A673 (cell line): ENCODE measurements at regions not wholly inside any gene's neighbourhood (a gene's known extent, or its start where the extent isn't known, plus 50 kb on each side); places are given as distances from the start of the nearest gene placed in this dataset.

Experiments
- BruUV-seq: library from RNA; stranded (reverse); fragments of 400-500 nt; replicated peaks from 2 replicates; lab custom pipeline; 2021; lab: Mats Ljungman, UMichigan
- CTCF ChIA-PET: fragments of 300-600 bp; sonication (Branson Sonifier 250); formaldehyde crosslinking; loops from one replicate; lab custom pipeline; 2022; ENCODE audit warnings: antibody characterized with exemption; lab: Charles Lee
- POLR2A ChIA-PET: fragments of 300-600 bp; sonication (Branson Sonifier 250); formaldehyde crosslinking; loops from one replicate; lab custom pipeline; 2022; ENCODE audit warnings: antibody characterized with exemption; ENCODE audit not compliant: low non-redundant PET; lab: Charles Lee
- DNase-seq: peaks from one replicate; pipeline ENCODE4 v3.0.0-alpha.2; 2015; ENCODE audit warnings: low spot score
- H3K27ac ChIP-seq: fragments of 200-600 bp; sonication (generic); 2 replicates; pipeline ENCODE4 v1.5.1; 2016; ENCODE audit warnings: mixed run types, low read depth, mild to moderate bottlenecking, mixed read lengths, antibody characterized with exemption, low read length; ENCODE audit not compliant: poor library complexity, severe bottlenecking
- H3K27me3 ChIP-seq: fragments of 200-600 bp; sonication (generic); replicated peaks from 2 replicates; pipeline ENCODE4 v1.6.1; 2017; ENCODE audit warnings: mixed run types, low read depth, mild to moderate bottlenecking, mixed read lengths, antibody characterized with exemption, low read length; ENCODE audit not compliant: insufficient read depth, poor library complexity
- H3K36me3 ChIP-seq: fragments of 200-600 bp; sonication (generic); 2 replicates; pipeline ENCODE4 v1.6.1; 2016; ENCODE audit warnings: mixed run types, mild to moderate bottlenecking, mixed read lengths, antibody characterized with exemption, low read length; ENCODE audit not compliant: insufficient read depth, poor library complexity, severe bottlenecking
- H3K4me1 ChIP-seq: fragments of 200-600 bp; sonication (generic); 2 replicates; pipeline ENCODE4 v1.6.1; 2017; ENCODE audit warnings: mixed run types, mild to moderate bottlenecking, mixed read lengths, antibody characterized with exemption, low read length; ENCODE audit not compliant: insufficient read depth, poor library complexity, severe bottlenecking
- H3K4me3 ChIP-seq: fragments of 200-600 bp; sonication (generic); 2 replicates; pipeline ENCODE4 v1.5.1; 2016; ENCODE audit warnings: low read depth, mixed run types, mild to moderate bottlenecking, mixed read lengths, low read length; ENCODE audit not compliant: poor library complexity, severe bottlenecking
- H3K9me3 ChIP-seq: fragments of 200-600 bp; sonication (generic); 2 replicates; pipeline ENCODE4 v1.6.1; 2016; ENCODE audit warnings: mixed run types, low read depth, mild to moderate bottlenecking, mixed read lengths, antibody characterized with exemption, low read length; ENCODE audit not compliant: poor library complexity, severe bottlenecking
- CTCF ChIP-seq: fragments of 300-800, 200-600 bp; sonication (generic); conservative IDR thresholded peaks from 2 replicates; pipeline ENCODE4 v1.5.1; 2017; ENCODE audit warnings: low read depth, mild to moderate bottlenecking, antibody characterized with exemption, low read length, moderate library complexity, mixed read lengths
- EZH2 ChIP-seq: fragments of 200-600 bp; sonication (generic); IDR thresholded peaks from 2 replicates; pipeline ENCODE4 v1.6.1; 2017; ENCODE audit warnings: borderline replicate concordance, low read depth, mild to moderate bottlenecking, mixed read lengths, antibody characterized with exemption, low read length; ENCODE audit not compliant: poor library complexity, severe bottlenecking
- intact Hi-C: fragments of 100-400 bp; cut with micrococcal nuclease; formaldehyde crosslinking; loops from one replicate; pipeline ENCODE4 v1.10.0; 2022; ENCODE audit not compliant: unreplicated experiment

DNA sequence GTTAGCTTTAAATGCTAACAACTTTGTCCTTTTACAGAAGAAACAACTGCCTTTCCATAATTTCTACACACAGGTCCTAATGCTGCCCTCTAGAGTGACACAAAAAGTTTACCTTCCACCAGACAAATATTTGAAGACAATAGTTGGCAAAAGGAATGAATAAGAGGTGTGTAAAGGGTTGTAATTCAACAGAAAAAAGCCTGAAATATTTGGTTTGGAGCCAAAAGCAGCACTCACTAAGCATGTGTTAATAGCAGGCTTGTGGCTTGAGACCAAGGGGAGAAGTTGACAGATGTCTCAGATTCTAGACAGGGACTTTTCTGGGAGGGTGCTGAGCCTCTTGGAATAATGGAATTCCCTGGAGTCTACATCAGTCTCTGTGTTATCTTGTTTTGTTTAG is 156.2 kb upstream of the GALNT17 start:
- Histone ChIP-seq H3K4me3 (no peak overlapping the region), H3K4me1 (no peaks in the 10 kb centered on the region), H3K27ac (no peak overlapping the region), H3K27me3 (no peaks in the 10 kb centered on the region), H3K9me3 (peaks cover 11% of the 10 kb centered on the region), H3K36me3 (no peaks in the 10 kb centered on the region)
- DNase-seq = no peak
- intact Hi-C loops = no loop called here
- TF ChIP-seq EZH2 = no peak
- no peak for TF ChIP-seq CTCF
- BruUV-seq = no TSS peak
- CTCF ChIA-PET = no interaction called here
- POLR2A ChIA-PET = no interaction called here

DNA sequence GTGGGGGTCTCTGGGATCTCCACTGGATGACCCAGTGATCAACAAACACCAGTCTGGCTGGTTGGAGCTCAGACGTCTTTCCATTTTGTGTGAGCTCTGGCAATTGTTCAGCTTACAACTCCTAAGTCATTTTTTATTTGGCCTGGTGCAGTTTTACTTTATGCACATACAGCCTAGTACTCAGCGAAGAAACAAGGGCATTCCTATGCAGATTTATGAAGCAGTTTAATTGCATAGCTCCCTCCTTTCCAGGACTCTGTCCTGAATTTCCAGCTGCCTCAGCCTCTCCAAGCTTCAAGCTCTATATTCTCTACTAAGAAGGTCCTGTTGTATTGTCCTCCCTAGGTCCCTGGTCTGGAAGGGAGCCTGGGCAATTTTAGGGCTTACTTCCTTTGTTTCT is 145.6 kb upstream of the GALNT17 start:
- TF ChIP-seq CTCF (no peak), EZH2 (no peak)
- intact Hi-C loops = no loop called here
- no peaks in the 10 kb centered on the region for H3K27me3 ChIP-seq
- no peak overlapping the region for H3K27ac ChIP-seq
- H3K9me3 ChIP-seq = no peaks in the 10 kb centered on the region
- POLR2A ChIA-PET = no interaction called here
- no peak overlapping the region for H3K4me3 ChIP-seq
- CTCF ChIA-PET = no interaction called here
- H3K4me1 ChIP-seq = no peaks in the 10 kb centered on the region
- no TSS peak for BruUV-seq
- H3K36me3 ChIP-seq = no peaks in the 10 kb centered on the region
- no peak for DNase-seq

GRCh38 chr7:70994176-70994575 is 137.8 kb upstream of the GALNT17 start:
- H3K4me1 ChIP-seq = no peaks in the 10 kb centered on the region
- H3K27me3 ChIP-seq = no peaks in the 10 kb centered on the region
- BruUV-seq = no TSS peak
- intact Hi-C loops = no loop called here
- no peak for TF ChIP-seq CTCF
- no peak for TF ChIP-seq EZH2
- no peak for DNase-seq
- no peak overlapping the region for H3K4me3 ChIP-seq
- ChIA-PET POLR2A (no interaction called here), CTCF (no interaction called here)
- no peak overlapping the region for H3K27ac ChIP-seq
- H3K9me3 ChIP-seq = peaks cover 9% of the 10 kb centered on the region
- no peaks in the 10 kb centered on the region for H3K36me3 ChIP-seq
